Suppressor macrophage treated with lipopolysaccharide for 4 hours (primary cell): ENCODE measurements at regions not wholly inside any gene's neighbourhood (a gene's known extent, or its start where the extent isn't known, plus 50 kb on each side); places are given as distances from the start of the nearest gene placed in this dataset.

Experiments
- DNase-seq: peaks from one replicate; pipeline ENCODE4 v3.0.0-alpha.2; 2020

- DNase-seq: no peak
Measured at GRCh38 chr6:21431526-21431925, 162.0 kb upstream of the SOX4 start.

GRCh38 chr6:21436625-21437024, 156.9 kb upstream of the SOX4 start:
- no peak for DNase-seq

GRCh38 chr6:21437581-21437980, 156.0 kb upstream of the SOX4 start:
- no peak for DNase-seq

- peak; percentile 83 for DNase-seq
Measured at GRCh38 chr6:21438237-21438985, 155.1 kb upstream of the SOX4 start.

GRCh38 chr6:21438986-21439352, 154.6 kb upstream of the SOX4 start:
- peak; percentile 35 for DNase-seq

- peak; percentile 23 for DNase-seq
Measured at GRCh38 chr6:21441386-21441785, 152.2 kb upstream of the SOX4 start.

GRCh38 chr6:21442874-21443273, 150.7 kb upstream of the SOX4 start:
- DNase-seq: no peak

GRCh38 chr6:21444711-21445260, 148.8 kb upstream of the SOX4 start:
- no peak for DNase-seq

GRCh38 chr6:21447987-21448386, 145.6 kb upstream of the SOX4 start:
- no peak for DNase-seq

- no peak for DNase-seq
Measured at GRCh38 chr6:21448485-21449109, 145.0 kb upstream of the SOX4 start.

- no peak for DNase-seq
Measured at GRCh38 chr6:21450149-21450548, 143.4 kb upstream of the SOX4 start.

- DNase-seq: no peak
Measured at GRCh38 chr6:21450628-21451027, 142.9 kb upstream of the SOX4 start.

GRCh38 chr6:21451546-21452013, 142.0 kb upstream of the SOX4 start:
- DNase-seq: no peak

- DNase-seq: no peak
Measured at GRCh38 chr6:21454262-21454661, 139.3 kb upstream of the SOX4 start.

- DNase-seq: no peak
Measured at GRCh38 chr6:21455071-21455470, 138.5 kb upstream of the SOX4 start.

- no peak for DNase-seq
Measured at GRCh38 chr6:21457647-21458046, 135.9 kb upstream of the SOX4 start.

- DNase-seq: no peak
Measured at GRCh38 chr6:21459641-21460040, 133.9 kb upstream of the SOX4 start.

- DNase-seq: no peak
Measured at GRCh38 chr6:21461844-21462518, 131.6 kb upstream of the SOX4 start.

- no peak for DNase-seq
Measured at GRCh38 chr6:21462519-21462852, 131.1 kb upstream of the SOX4 start.

- no peak for DNase-seq
Measured at GRCh38 chr6:21467091-21467490, 126.5 kb upstream of the SOX4 start.

- no peak for DNase-seq
Measured at GRCh38 chr6:21468461-21468860, 125.1 kb upstream of the SOX4 start.

GRCh38 chr6:21469213-21469612, 124.3 kb upstream of the SOX4 start:
- no peak for DNase-seq

- no peak for DNase-seq
Measured at GRCh38 chr6:21476112-21476511, 117.4 kb upstream of the SOX4 start.

- no peak for DNase-seq
Measured at GRCh38 chr6:21478411-21478810, 115.1 kb upstream of the SOX4 start.
